PC-3 (cell line): ENCODE measurements at regions not wholly inside any gene's neighbourhood (a gene's known extent, or its start where the extent isn't known, plus 50 kb on each side); places are given as distances from the start of the nearest gene placed in this dataset.
"Not testable (repeated sequence)": the region's sequence is repeated elsewhere in the genome, so short reads cannot be mapped to it uniquely, and the experiment has no call there.

Source experiments
- ATAC-seq: fragments of 200-7000 bp; cut with Tn5 transposase; 2 replicates; pipeline ENCODE4 v1.9.1; 2020; ENCODE audit warnings: mild to moderate bottlenecking, moderate library complexity
- BruUV-seq: library from RNA; stranded (reverse); fragments of 400-500 nt; replicated peaks from 2 replicates; lab custom pipeline; 2021; lab: Mats Ljungman, UMichigan
- CTCF ChIA-PET: fragments of 300-600 bp; sonication (Branson Sonifier 250); formaldehyde crosslinking; loops from one replicate; lab custom pipeline; 2022; ENCODE audit warnings: antibody characterized with exemption; lab: Charles Lee
- POLR2A ChIA-PET: fragments of 300-600 bp; sonication (Branson Sonifier 250); formaldehyde crosslinking; loops from one replicate; lab custom pipeline; 2022; ENCODE audit warnings: antibody characterized with exemption; ENCODE audit not compliant: unreplicated experiment; lab: Charles Lee
- DNase-seq: peaks from one replicate; pipeline ENCODE4 v3.0.0-alpha.2; 2015
- H2AFZ ChIP-seq: fragments of 300-600 bp; sonication (generic); 2 replicates; pipeline ENCODE4 v1.6.0; 2016; ENCODE audit warnings: antibody characterized with exemption, low read length
- H3F3A ChIP-seq: fragments of 300-600 bp; sonication (generic); one replicate; pipeline ENCODE4 v1.6.0; 2017; ENCODE audit warnings: antibody characterized with exemption, low read length, control low read depth, mild to moderate bottlenecking; ENCODE audit not compliant: unreplicated experiment
- H3K27ac ChIP-seq: fragments of 300-600 bp; sonication (generic); 2 replicates; pipeline ENCODE4 v1.5.1; 2016; ENCODE audit warnings: mild to moderate bottlenecking, low read length
- H3K27me3 ChIP-seq: fragments of 300-600 bp; sonication (generic); 2 replicates; pipeline ENCODE4 v1.6.1; 2016; ENCODE audit warnings: low read length, mixed read lengths
- H3K36me3 ChIP-seq: fragments of 300-600 bp; sonication (generic); 2 replicates; pipeline ENCODE4 v1.6.1; 2016; ENCODE audit warnings: low read depth, mixed run types, low read length, mixed read lengths
- H3K4me1 ChIP-seq: fragments of 300-600 bp; sonication (generic); 2 replicates; pipeline ENCODE4 v1.5.1; 2016; ENCODE audit warnings: low read length; ENCODE audit not compliant: insufficient read depth
- H3K4me2 ChIP-seq: fragments of 300-600 bp; sonication (generic); 2 replicates; pipeline ENCODE4 v1.6.0; 2016; ENCODE audit warnings: low read length
- H3K4me3 ChIP-seq: fragments of 300-600 bp; sonication (generic); 2 replicates; pipeline ENCODE4 v1.5.1; 2016; ENCODE audit warnings: mild to moderate bottlenecking, low read length, mixed read lengths
- H3K79me2 ChIP-seq: fragments of 300-600 bp; sonication (generic); 2 replicates; pipeline ENCODE4 v1.6.1; 2017; ENCODE audit warnings: low read length, mixed read lengths
- H3K9ac ChIP-seq: fragments of 300-600 bp; sonication (generic); 2 replicates; pipeline ENCODE4 v1.6.0; 2016; ENCODE audit warnings: mild to moderate bottlenecking, low read length
- H3K9me2 ChIP-seq: fragments of 300-600 bp; sonication (generic); replicated peaks from 2 replicates; pipeline ENCODE4 v1.6.1; 2016; ENCODE audit warnings: mixed run types, low read length, mixed read lengths
- H3K9me3 ChIP-seq: fragments of 300-600 bp; sonication (generic); 2 replicates; pipeline ENCODE4 v1.6.1; 2016; ENCODE audit warnings: low read length, mixed read lengths
- H4K20me1 ChIP-seq: fragments of 300-600 bp; sonication (generic); 2 replicates; pipeline ENCODE4 v1.6.1; 2016; ENCODE audit warnings: low read length, mixed read lengths
- EZH2 ChIP-seq: fragments of 300-600 bp; sonication (generic); IDR thresholded peaks from one replicate; pipeline ENCODE4 v1.6.1; 2017; ENCODE audit warnings: antibody characterized with exemption, mild to moderate bottlenecking, low read length; ENCODE audit not compliant: unreplicated experiment
- EZH2phosphoT487 ChIP-seq: fragments of 300-600 bp; sonication (generic); IDR thresholded peaks from 2 replicates; pipeline ENCODE4 v1.6.1; 2018; ENCODE audit warnings: mild to moderate bottlenecking, antibody characterized with exemption, low read length, borderline replicate concordance
- intact Hi-C: fragments of 100-400 bp; cut with micrococcal nuclease; formaldehyde crosslinking; loops from 2 replicates; pipeline ENCODE4 v1.9.0; 2023
- TF ChIP-seq, protein P1 (sequence below): fragments of 300-600 bp; sonication (generic); conservative IDR thresholded peaks from 2 replicates; pipeline ENCODE4 v1.5.1; 2017; ENCODE audit warnings: antibody characterized with exemption, low read depth, mild to moderate bottlenecking, low read length

- Histone ChIP-seq H3F3A (no peaks in the 10 kb centered on the region), H3K4me1 (peaks cover 47% of the 10 kb centered on the region), H4K20me1 (no peaks in the 10 kb centered on the region), H3K27ac (peak overlapping the region; percentile 92), H3K4me3 (no peak overlapping the region), H3K4me2 (no peak overlapping the region), H3K9me3 (no peaks in the 10 kb centered on the region), H2AFZ (no peak overlapping the region), H3K9me2 (no peaks in the 10 kb centered on the region), H3K79me2 (peaks cover 22% of the 10 kb centered on the region; the same call in 1 of the 2 replicates), H3K9ac (peak overlapping the region; percentile 19; the same call in 1 of the 2 replicates), H3K36me3 (no peaks in the 10 kb centered on the region), H3K27me3 (no peaks in the 10 kb centered on the region)
- ATAC-seq, result no peak
- CTCF ChIA-PET, result no interaction called here
- TF ChIP-seq EZH2 (no peak), EZH2phosphoT487 (no peak)
- TF ChIP-seq, protein P1, sequence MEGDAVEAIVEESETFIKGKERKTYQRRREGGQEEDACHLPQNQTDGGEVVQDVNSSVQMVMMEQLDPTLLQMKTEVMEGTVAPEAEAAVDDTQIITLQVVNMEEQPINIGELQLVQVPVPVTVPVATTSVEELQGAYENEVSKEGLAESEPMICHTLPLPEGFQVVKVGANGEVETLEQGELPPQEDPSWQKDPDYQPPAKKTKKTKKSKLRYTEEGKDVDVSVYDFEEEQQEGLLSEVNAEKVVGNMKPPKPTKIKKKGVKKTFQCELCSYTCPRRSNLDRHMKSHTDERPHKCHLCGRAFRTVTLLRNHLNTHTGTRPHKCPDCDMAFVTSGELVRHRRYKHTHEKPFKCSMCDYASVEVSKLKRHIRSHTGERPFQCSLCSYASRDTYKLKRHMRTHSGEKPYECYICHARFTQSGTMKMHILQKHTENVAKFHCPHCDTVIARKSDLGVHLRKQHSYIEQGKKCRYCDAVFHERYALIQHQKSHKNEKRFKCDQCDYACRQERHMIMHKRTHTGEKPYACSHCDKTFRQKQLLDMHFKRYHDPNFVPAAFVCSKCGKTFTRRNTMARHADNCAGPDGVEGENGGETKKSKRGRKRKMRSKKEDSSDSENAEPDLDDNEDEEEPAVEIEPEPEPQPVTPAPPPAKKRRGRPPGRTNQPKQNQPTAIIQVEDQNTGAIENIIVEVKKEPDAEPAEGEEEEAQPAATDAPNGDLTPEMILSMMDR, result no peak
- POLR2A ChIA-PET, result interaction anchor here (1.5 kb wide), 1 partner anchor 79 kb away, joined by 7 read pairs; no protein-coding TSS in a partner anchor
- DNase-seq, result no peak
- BruUV-seq, result no TSS peak
- intact Hi-C loops, result no loop called here
These were observed 96.6 kb upstream of the CHD2 start for GRCh38 chr15:92803536-92803851.

GRCh38 chr15:92803852-92804609, 96.1 kb upstream of the CHD2 start:
- no peak overlapping the region for H2AFZ ChIP-seq
- H3K4me2 ChIP-seq, result peak overlapping the region; percentile 21
- H3K36me3 ChIP-seq, result no peaks in the 10 kb centered on the region
- no peaks in the 10 kb centered on the region for H4K20me1 ChIP-seq
- no peaks in the 10 kb centered on the region for H3F3A ChIP-seq
- H3K79me2 ChIP-seq, result peaks cover 22% of the 10 kb centered on the region; the same call in 1 of the 2 replicates
- H3K9me3 ChIP-seq, result no peaks in the 10 kb centered on the region
- TF ChIP-seq, protein P1, result no peak
- TF ChIP-seq EZH2 (no peak), EZH2phosphoT487 (no peak)
- peaks cover 50% of the 10 kb centered on the region for H3K4me1 ChIP-seq
- ChIA-PET CTCF (interaction anchor here (0.7 to 1.1 kb wide), 2 partner anchors 28 to 78 kb away, joined by 4 to 5 read pairs; no protein-coding TSS in a partner anchor), POLR2A (interaction anchor here (0.6 to 1.5 kb wide), 3 partner anchors 78 to 100 kb away, joined by 3 to 7 read pairs (median 7); no protein-coding TSS in a partner anchor)
- H3K4me3 ChIP-seq, result no peak overlapping the region
- H3K9me2 ChIP-seq, result no peaks in the 10 kb centered on the region
- intact Hi-C loops, result loop anchor here (1.0 kb wide), 1 partner anchor 113 kb away; no protein-coding TSS in a partner anchor
- ATAC-seq (peak; percentile 73), DNase-seq (peak; percentile 99)
- BruUV-seq, result TSS peak; percentile 82
- peak overlapping the region; percentile 67 for H3K9ac ChIP-seq
- H3K27me3 ChIP-seq, result no peaks in the 10 kb centered on the region
- H3K27ac ChIP-seq, result peak overlapping the region; percentile 92

GRCh38 chr15:92804610-92804936, 95.6 kb upstream of the CHD2 start:
- H3K27me3 ChIP-seq, H3F3A ChIP-seq, H4K20me1 ChIP-seq, H3K9me2 ChIP-seq, H3K36me3 ChIP-seq, H3K9me3 ChIP-seq, DNase-seq, ATAC-seq, BruUV-seq, H3K4me3 ChIP-seq, H2AFZ ChIP-seq: not testable (repeated sequence)
- Histone ChIP-seq H3K27ac (peak overlapping the region; percentile 92), H3K9ac (peak overlapping the region; percentile 67), H3K79me2 (peaks cover 22% of the 10 kb centered on the region; the same call in 1 of the 2 replicates), H3K4me2 (peak overlapping the region; percentile 21), H3K4me1 (peaks cover 53% of the 10 kb centered on the region)
- intact Hi-C loops, result loop anchor here (1.0 kb wide), 1 partner anchor 113 kb away; no protein-coding TSS in a partner anchor
- ChIA-PET POLR2A (interaction anchor here (0.6 to 1.5 kb wide), 3 partner anchors 78 to 99 kb away, joined by 3 to 7 read pairs (median 7); no protein-coding TSS in a partner anchor), CTCF (interaction anchor here (1.1 kb wide), 1 partner anchor 78 kb away, joined by 4 read pairs; no protein-coding TSS in a partner anchor)
